HG02642 (cell line): ENCODE measurements at regions not wholly inside any gene's neighbourhood (a gene's known extent, or its start where the extent isn't known, plus 50 kb on each side); places are given as distances from the start of the nearest gene placed in this dataset.
A peak's percentile ranks its signal among the peaks of the same experiment; 100 is the strongest.

Source experiments
- ATAC-seq: cut with Tn5 transposase; IDR thresholded peaks from one replicate; pipeline ENCODE4 v1.9.1; 2021; ENCODE audit warnings: mild to moderate bottlenecking; ENCODE audit not compliant: unreplicated experiment, poor library complexity

DNA sequence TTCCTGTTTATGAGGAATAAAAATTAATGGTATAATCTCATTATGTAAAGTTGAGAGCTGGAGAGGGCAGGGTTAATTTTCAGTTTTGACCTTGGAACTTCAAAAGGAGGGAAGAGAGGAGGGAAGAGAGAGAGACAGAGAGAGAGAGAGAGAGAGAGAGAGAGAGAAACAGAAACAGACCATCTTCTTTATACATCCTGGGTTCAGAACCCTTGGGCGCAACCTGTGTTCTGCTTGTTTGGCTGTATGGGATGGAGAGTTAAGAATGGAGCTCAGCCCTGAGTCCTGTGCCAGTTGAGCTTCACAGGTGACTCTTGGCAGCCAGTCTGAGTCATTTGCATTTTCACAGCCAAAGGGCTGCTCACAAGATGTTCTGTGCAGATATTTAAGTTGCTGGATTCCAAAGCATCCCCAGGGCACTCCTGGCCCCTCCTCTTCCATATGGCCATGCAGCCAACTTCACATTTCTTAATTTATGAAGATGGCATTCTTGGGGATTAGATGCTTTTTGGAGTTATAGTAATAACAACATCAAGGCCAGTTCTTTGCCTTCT is 143.5 kb downstream of the CARTPT start:
- no peak for ATAC-seq

DNA sequence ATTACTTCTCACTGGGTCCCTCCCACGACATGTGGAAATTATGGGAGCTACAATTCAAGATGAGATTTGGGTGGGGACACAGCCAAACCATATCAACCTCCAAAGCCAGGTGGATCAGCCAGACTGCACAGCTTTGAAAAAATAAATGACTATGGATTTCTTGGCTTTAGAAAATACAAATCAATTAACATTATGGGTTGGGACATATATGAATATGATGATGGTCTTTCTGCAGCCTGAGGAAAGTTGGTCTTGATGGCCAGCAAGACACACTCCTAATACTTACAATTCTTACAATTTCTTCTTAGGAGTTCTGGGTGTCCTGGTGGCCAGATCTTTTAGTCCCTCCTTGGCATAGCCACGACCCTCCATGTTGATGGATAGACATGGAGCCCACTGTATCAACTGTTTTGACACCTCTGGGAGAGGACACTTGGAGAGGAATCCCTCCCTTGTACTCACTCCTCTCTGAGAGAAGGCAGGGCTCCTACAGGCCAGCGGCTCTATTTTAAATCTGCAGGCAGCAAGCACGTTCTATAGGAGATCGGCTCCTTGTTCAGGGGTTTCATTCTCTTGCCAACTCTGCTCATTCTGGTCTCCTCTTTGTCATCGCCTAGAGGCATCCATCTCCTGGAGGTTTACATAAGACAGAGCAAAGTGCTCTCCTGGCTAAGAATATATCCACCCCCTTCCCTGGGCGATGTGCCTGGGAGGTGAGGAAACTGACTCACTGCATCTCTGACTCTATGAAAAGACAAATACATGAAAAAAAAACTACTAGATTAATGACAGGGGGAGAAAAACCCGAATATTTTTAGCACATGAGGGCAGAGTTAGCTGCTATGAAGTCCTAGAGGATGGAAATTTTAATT is 145.9 kb downstream of the CARTPT start:
- ATAC-seq: no peak

DNA sequence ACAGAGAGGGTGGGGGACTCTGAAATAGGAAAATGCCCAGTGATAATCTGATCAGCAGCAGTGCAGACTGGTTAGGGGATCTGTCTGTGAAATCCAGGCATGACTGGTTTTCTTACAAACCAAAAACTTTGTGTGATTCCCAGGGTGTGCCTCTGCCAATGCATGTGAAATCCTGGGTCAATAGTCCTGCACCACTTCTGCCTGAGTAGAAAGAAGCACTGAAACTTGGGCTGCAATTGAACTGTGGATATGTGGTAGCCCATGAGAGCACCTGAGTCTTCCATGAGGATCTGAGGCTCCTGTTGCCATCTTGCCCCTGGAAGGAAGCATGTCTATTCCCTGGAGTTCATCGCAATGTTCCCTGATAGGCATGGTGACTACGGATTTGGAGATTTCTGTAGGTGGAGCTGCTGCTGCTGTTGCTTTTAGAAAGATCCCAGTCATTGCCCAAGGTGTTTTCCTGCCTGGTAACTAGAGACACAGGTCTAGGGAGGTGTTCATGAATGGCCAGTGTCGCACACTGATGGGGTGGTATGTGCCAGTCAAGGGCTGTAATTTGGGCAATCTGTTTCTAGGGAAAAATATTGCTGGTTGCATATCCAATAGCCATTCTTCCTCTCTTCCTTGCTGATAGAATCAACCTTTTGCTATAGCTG is 146.7 kb downstream of the CARTPT start:
- no peak for ATAC-seq

DNA sequence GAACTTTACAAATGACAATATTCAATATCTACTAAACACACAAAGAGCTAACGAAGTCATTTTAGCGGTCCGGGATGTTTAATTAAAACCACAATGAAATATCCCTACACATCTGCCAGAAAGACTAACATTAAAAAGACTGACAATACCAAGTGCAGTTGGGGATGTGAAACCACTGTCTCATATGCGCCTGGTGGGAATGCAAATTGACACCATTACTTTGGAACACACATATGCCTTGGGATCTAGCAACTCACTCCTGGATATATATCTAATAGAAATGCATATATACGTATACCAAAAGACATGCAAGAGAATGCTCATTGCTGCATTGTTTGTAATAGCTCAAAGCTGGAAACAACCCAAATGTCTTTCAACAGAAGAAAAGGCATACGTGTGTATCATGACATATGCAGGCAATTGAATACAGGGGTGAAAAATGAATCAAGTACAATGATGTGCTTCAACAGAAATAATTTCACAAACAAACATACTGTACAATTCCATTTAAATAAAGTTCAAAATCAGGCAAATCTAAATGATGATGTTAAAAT is 153.3 kb downstream of the CARTPT start:
- ATAC-seq: no peak

DNA sequence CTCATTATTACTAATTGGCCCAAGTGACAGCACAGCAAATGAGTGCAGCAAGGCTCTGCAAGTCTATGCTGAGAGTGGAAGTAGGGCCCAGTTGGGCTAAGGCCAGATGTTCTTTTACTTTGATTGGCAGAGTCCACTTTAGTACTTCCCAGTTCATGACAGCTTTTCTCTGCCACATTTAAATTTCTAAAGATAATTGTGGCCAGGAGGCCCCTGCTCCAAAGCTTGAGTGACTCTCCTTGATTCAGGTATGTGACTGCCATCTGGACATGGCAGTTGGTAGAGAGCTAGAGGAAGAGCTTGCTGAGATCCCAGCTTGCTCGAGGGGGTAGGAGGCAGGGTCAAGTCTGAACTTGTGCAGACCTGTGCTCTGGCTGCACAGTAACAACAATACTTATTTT is 154.1 kb downstream of the CARTPT start:
- no peak for ATAC-seq

DNA sequence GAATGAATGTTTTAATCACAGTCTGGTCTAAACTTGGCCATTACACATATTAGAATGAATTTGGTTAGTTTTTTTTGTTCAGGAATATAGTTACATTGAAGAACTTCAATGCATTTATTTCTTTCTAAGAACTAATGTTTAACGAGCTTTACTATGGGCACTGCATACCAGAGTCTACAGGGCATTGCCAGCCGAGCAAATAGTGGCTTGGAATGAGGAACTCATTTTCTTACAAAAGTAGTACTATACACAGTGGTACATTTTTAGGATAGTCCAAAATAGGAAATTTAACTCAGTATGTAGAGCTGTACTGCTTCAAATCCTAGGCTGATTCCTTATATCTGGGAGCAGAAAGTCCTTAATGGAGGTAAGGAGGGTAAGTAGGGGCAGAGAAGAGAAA is 155.4 kb downstream of the CARTPT start:
- ATAC-seq: no peak

DNA sequence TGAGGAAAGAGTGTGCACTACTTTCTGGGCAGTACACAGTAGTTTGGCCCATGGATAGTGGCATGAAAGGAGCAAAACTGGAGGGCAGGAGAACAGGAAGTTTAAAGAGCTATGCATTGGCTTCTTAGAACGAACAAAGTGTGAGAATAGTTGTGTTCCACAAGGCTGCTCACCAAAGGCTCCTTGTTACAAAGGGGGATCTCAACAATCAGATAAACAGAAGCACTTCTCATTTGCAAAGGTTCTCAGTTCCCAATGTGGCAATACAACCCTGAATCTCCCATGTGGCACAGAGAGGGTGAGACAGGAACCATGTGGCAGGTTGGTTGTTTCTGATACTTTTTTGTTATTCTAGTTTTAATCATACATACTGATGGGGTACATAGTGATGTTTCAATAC is 158.4 kb downstream of the CARTPT start:
- no peak for ATAC-seq

DNA sequence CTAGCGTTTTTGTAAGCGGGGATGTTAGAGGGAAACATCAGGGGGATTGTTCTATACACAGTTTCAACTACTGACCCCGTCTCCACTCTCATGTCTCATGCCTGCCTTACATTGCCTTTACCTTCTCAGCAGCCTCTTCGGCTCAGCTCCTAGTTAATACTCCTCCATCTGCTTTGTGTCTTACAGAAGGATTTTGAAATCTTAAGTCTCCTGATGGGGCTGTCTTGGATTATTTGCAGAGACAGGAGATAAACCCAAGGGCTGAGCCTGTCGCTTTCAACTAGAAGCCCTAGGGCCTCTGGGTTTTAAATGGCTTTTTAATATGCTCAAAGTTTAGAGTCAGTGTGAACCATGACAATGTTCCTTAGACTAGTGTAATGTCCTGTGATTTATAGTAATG is 161.5 kb downstream of the CARTPT start:
- no peak for ATAC-seq

DNA sequence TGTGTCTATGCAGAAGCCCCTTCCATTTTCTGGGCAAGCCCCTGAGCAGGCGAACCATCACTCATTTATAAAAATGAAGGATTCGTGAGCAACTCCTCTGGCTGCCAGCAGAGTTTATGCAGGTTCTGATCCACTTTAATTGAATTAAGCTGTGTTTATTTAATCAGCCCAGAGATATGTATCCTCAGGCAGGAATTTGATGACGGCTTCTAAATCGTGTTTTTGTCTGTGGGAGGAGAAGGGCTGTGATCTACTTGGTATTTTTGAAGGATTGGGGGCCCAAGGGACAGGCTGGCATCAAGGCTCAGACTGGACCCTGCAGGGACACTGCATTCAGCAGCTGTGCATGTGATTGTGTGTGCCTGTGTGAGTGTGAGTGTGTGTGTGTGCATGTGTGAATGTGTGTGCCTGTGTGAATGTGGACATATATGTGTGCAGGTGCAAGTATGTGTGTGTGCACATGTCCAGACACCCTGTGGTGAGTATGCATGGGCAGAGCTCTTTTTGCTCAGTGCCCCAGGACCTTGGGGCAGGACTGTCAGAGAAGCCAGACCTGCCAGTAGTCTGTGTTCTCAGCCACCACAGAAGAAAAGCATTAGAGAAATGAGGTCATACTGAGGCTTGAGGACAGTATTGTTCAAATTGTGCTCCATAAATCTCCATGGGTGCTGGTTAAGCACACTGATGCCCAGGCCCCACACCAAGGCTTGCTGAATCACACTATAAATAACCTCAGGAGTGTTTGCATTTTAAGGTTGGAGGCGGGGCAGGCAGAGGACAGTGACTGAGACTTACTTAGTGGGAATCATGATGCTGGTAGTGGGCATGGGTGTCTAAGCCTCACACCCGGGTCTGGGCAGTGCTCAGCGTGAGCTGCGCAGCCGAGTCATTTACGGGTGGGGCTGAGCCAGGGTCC is 164.0 kb downstream of the CARTPT start:
- no peak for ATAC-seq

DNA sequence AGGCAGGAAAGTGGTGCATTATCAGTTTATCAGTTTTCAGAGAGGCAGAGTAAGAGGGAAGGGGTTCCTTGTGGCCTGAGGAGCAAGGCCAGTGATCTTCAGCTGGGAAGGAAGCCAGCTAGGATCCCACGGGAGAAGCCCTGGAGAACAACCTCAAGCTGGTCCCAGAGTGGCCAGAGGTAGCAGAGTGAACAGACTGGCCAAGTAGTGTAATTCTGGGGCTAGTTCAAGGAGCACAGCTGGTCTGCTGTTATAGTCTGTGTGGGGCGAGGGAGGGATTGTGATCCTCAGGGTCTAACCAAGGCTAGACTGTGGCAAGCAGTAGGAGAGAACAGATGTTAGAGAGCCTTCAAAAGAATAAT is 164.6 kb downstream of the CARTPT start:
- ATAC-seq: no peak

DNA sequence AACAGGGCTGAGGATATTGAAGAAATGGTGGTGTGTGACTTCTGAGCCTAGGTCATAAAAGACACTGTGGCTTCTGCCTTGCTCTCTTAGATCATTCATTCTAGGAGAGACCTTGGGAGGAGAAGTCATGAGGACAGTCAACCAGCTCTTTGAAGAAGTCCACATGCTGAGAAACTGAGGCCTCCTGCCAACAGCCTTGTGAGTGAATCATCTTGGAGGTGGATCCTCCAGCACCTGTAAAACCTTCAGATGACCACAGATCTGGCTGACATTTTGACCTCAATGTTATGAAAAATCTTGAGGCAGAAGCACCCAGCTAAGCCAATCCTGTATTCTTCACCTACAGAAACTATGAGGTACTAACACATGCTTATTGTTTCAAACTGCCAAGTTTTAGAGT is 165.9 kb downstream of the CARTPT start:
- ATAC-seq: no peak

DNA sequence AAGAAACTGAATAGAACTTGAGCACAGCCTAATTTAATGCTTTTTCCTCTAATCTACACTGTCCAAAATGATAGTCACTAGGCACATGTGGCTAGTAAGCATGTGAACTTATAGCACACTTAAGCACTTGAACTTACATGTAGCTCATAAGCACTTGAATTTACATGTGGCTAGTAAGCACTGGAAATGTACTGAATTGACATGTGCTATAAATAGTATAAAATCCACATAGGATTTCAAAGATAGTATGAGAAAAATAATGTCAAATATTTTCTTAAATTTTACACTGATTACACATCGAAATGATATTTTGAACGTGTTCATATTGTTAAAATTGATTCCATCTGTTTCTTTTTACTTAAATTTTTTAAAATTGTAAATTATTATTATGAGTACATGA is 167.3 kb downstream of the CARTPT start:
- ATAC-seq: no peak

DNA sequence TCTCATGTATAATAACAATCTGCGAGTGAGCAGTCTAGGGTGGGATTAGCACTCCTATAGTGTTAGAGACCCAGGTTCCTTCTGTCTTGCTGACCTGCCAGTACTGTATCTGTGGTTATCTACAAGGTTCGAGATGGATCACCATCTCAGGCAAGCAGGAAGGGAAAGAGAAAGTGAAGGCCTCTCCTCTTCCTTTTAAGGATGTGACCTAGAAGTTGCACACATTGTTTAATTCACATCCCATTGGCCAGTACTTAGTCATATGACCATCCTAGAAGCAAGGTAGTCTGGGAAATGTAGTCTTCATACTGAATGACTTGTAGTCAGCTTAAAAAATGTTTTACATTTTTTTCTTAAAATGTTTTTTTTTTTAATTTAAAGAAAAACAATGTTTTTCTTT is 168.6 kb downstream of the CARTPT start:
- ATAC-seq: peak; percentile 95

DNA sequence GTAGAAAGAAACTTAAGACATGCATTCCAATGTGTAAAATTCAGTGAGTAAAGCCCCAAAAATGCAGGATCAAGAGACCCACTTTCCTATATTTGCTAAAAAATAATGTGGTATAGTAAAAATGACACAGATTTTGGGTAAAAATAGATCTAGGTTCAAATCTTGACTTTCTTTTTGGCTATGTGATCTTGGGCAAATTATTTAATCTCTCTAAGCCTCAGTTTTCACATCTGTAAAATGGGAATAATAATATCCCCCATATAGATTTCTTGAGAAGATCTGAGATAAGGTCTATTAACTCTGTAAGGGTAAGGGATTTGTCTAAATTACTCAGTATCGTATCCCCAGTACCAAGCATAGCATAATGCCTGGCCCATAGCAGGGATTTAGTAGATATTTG is 172.3 kb downstream of the CARTPT start:
- ATAC-seq: no peak

DNA sequence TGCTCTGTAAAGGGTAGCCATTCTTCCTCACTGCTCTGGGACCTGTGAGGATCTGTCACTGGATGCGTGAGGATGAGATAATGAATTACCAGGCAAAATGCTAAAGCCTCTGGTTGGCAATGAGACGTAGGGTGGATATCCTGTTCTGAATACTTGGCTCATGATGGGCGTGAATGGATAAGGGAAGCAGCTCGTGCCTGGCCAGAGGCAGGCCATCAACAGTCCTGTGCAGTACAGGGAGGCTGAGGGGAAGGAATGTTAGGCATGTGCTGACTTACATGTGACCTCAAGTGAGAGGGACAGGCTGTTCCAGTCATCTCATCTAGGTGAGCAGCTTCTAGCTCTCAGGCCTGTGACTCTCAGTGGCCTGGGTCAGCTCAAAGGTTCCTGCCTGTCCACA is 172.8 kb downstream of the CARTPT start:
- no peak for ATAC-seq

DNA sequence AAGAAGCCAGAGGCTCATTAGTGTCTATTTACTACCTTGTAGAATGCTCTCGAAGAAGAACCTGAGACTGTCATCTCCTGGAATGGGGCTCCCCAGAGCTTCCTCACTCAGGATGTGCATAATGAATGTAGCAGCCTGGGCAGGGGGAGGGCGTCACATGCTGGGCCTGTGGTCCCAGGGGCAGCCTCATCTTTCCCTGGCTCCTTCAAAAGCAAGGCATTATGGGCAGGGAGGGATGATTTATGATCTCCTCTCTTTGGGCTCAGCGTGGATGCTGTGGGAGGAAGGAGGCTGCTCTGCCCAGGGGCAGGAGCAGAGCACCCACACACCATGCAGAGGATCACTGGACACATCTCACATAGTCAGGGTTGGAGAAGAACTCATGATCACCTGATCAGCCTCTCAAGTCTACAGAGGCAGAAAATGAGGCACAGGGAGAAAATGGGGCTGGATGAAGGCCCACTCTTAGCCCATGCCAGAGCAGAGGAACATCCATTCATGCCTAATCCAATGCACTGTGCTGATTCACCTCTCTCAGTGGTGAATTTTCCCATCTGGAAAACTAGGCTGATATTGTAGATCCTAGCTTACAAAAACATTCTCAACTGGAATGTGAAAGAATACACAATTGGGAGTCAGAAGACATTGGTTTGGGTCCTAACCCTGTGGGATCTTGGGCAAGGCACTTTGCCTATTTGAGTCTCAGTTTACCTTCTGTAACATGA is 173.7 kb downstream of the CARTPT start:
- no peak for ATAC-seq

DNA sequence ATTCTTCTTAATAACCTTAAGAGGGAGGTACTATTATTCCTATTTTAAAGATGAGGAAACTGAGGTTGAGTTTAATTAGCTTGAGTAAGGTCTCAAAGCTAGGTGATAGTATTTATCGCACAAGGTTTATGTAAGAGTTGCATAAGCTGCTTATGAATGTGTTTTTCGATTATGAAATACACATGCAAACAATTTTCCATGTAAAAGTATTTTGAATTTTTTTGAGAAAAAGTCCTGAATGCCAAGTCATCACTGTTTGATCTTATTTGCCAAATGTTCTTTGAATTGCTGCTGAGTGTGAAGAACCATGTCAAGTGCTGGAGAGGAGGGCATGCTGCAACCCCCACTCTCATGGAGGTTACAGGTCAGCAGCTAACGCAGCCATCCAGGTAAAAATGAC is 174.4 kb downstream of the CARTPT start:
- no peak for ATAC-seq

DNA sequence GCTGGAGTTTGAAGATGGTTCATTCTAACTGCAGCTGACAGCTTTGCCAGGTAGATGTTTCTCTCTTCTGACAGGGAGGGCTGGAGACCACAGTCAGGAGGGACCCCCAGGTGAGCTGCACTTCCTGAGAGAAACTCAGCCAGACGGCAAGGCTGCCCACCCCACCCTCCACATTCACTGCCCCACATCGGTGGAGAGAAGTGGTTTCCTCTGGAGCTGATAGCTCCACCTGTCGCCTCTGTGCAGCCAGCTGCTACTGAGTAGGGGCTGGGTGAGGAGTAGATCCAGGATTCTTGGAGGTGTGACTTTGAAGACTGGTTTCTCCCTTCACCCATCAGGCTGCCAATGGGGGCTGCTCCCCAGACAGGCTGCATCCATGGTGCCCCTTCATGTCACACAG is 175.0 kb downstream of the CARTPT start:
- ATAC-seq: no peak

DNA sequence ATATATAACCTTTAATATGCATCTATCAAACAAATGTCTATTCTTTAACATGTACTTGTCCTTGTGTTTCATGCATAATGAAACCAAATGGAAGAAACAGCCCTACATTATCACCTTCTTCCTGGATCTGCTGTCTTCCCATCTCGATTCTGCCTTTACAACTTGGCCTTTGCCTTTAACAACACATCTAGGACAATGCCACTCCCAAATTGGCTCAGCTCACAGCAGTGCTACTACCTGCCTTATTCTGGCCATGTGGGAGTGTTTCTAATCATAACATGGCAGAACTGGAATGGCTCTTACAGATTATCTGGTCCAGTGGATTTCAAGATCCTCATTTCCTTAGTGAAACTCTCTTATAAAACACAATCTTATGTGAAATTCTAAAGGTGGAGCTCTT is 176.5 kb downstream of the CARTPT start:
- ATAC-seq: no peak

DNA sequence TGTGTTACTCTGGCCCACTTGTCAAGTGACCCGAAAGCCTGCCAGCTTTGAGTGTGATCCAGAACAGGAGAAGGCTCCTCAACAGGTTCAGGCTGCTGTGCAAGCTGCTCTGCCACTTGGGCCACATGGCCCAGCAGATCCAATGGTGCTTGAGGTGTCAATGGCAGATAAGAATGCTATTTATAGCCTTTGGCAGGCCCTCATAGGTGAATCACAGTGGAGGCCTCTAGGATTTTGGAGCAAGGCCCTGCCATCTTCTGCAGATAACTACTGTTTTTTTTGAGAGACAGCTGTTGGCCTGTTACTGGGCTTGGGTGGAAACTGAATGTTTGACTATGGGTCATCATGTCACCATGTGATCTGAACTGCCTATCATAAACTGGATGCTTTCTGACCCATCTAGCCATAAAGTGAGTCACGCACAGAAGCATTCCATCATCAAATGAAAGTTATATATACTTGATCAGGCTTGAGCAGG is 180.8 kb downstream of the CARTPT start:
- ATAC-seq: no peak
